Bronchial epithelial cell (primary cell): ENCODE measurements at regions not wholly inside any gene's neighbourhood (a gene's known extent, or its start where the extent isn't known, plus 50 kb on each side); places are given as distances from the start of the nearest gene placed in this dataset.

ENCODE experiments used
- DNase-seq: peaks from one replicate; pipeline ENCODE4 v3.0.0-alpha.2; 2010; ENCODE audit warnings: low read depth
- FAIRE-seq: peaks from 2 replicates; lab custom pipeline; 2011; peaks lifted over from hg19 to GRCh38; lab: Jason Lieb, UNC
- H3K27me3 ChIP-seq: 2 replicates; pipeline ENCODE4 v1.5.1; 2011; ENCODE audit warnings: low read length; ENCODE audit not compliant: control insufficient read depth, insufficient read depth
- H3K36me3 ChIP-seq: 2 replicates; pipeline ENCODE4 v1.5.1; 2011; ENCODE audit warnings: low read length; ENCODE audit not compliant: control insufficient read depth, insufficient read depth
- H3K4me3 ChIP-seq: 2 replicates; pipeline ENCODE4 v1.5.1; 2011; ENCODE audit warnings: mild to moderate bottlenecking, low read depth, low read length, control low read depth
- TF ChIP-seq, protein P1 (sequence below): IDR thresholded peaks from 2 replicates; pipeline ENCODE4 v1.5.1; 2011; ENCODE audit warnings: mild to moderate bottlenecking, moderate library complexity, low read length, control low read depth, inconsistent platforms; ENCODE audit not compliant: insufficient read depth, severe bottlenecking

DNA sequence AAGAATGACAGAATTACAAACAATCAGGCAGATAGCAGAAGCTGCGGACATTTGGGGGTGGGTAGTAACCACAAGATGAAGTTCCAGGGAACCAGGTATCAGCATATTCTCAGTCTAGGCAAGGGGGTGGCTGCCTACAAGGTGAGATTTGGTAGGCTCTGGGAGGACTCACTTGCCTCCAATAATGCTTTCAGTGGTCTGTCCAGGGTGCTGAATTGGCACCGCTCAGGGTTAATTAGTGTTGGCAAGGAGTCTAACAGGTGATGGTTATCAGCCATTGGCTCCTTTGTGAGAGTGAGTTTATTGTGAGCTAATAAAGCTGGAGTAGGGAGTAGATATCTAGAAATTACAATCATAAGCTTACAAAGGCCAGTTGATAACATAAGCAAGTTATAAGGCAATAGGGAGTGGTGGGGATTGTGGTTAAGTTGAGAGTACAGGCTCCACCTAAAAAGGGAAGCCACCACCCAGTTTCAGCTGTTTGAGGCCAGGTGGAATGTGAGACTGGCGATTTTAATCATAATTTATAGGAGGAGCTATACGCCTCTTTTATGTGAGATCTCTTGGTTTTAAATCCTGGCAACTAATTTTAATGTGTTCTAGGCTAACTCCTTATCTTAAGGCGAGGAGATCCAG, 320.5 kb downstream of the MIAT start:
- H3K27me3 ChIP-seq: no peaks in the 10 kb centered on the region
- no peak overlapping the region for H3K4me3 ChIP-seq
- FAIRE-seq (no peak), DNase-seq (no peak)
- TF ChIP-seq, protein P1, sequence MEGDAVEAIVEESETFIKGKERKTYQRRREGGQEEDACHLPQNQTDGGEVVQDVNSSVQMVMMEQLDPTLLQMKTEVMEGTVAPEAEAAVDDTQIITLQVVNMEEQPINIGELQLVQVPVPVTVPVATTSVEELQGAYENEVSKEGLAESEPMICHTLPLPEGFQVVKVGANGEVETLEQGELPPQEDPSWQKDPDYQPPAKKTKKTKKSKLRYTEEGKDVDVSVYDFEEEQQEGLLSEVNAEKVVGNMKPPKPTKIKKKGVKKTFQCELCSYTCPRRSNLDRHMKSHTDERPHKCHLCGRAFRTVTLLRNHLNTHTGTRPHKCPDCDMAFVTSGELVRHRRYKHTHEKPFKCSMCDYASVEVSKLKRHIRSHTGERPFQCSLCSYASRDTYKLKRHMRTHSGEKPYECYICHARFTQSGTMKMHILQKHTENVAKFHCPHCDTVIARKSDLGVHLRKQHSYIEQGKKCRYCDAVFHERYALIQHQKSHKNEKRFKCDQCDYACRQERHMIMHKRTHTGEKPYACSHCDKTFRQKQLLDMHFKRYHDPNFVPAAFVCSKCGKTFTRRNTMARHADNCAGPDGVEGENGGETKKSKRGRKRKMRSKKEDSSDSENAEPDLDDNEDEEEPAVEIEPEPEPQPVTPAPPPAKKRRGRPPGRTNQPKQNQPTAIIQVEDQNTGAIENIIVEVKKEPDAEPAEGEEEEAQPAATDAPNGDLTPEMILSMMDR: no peak
- no peaks in the 10 kb centered on the region for H3K36me3 ChIP-seq

DNA sequence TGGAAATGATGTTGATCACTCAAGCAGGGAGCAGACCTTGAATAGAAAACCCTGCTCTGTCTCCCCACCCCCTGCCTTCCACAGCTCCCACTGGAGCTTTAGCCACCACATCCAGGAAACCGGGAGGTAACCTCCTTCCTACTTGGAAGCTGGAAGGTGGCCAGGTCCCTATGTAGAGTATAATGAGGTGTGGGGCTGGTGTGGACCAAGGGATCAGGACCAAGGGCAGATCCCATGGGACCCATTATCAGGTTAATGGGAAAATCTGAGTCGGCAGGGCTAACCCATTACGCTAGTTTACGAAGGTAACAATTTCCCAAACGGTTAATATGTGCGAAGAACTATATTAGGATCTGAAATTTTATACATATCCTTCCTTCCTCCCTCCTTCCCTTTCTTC, 321.9 kb downstream of the MIAT start:
- no peak for DNase-seq
- FAIRE-seq: no peak
- Histone ChIP-seq H3K27me3 (no peaks in the 10 kb centered on the region), H3K4me3 (no peak overlapping the region), H3K36me3 (no peaks in the 10 kb centered on the region)
- TF ChIP-seq, protein P1: no peak

- Histone ChIP-seq H3K36me3 (no peaks in the 10 kb centered on the region), H3K4me3 (no peak overlapping the region), H3K27me3 (no peaks in the 10 kb centered on the region)
- no peak for FAIRE-seq
- DNase-seq: no peak
- TF ChIP-seq, protein P1: no peak
Measured at GRCh38 chr22:26981111-26981510, 323.7 kb downstream of the MIAT start.

GRCh38 chr22:26981541-26981940, 324.2 kb downstream of the MIAT start:
- no peak for FAIRE-seq
- no peaks in the 10 kb centered on the region for H3K27me3 ChIP-seq
- DNase-seq: no peak
- TF ChIP-seq, protein P1: no peak
- H3K4me3 ChIP-seq: no peak overlapping the region
- H3K36me3 ChIP-seq: no peaks in the 10 kb centered on the region

- peak; percentile 21 for DNase-seq
- no peaks in the 10 kb centered on the region for H3K27me3 ChIP-seq
- no peaks in the 10 kb centered on the region for H3K36me3 ChIP-seq
- H3K4me3 ChIP-seq: no peak overlapping the region
- TF ChIP-seq, protein P1: no peak
- FAIRE-seq: no peak
Measured at GRCh38 chr22:26983311-26983710, 325.9 kb downstream of the MIAT start.

GRCh38 chr22:26985206-26985605, 327.8 kb downstream of the MIAT start:
- DNase-seq: no peak
- FAIRE-seq: no peak
- TF ChIP-seq, protein P1: no peak
- Histone ChIP-seq H3K27me3 (no peaks in the 10 kb centered on the region), H3K36me3 (no peaks in the 10 kb centered on the region), H3K4me3 (no peak overlapping the region)
